ENCODE measurements at regions not wholly inside any gene's neighbourhood (a gene's known extent, or its start where the extent isn't known, plus 50 kb on each side); places are given as distances from the start of the nearest gene placed in this dataset.
A peak's percentile ranks its signal among the peaks of the same experiment; 100 is the strongest.

- Mint-ChIP-seq H3K27ac (ENCODE audit: unreplicated experiment) (no peak overlapping the region), H3K36me3 (ENCODE audit: insufficient read depth, unreplicated experiment) (no peaks in the 10 kb centered on the region), H3K4me3 (ENCODE audit: unreplicated experiment) (no peak overlapping the region), H3K9me3 (ENCODE audit: unreplicated experiment) (no peaks in the 10 kb centered on the region), H3K27me3 (ENCODE audit: insufficient read depth, unreplicated experiment) (peaks cover 22% of the 10 kb centered on the region), H3K4me1 (ENCODE audit: low read depth, unreplicated experiment) (peaks cover 8% of the 10 kb centered on the region)
- intact Hi-C loops (cut with micrococcal nuclease; ENCODE audit: unreplicated experiment), result no loop called here
- ChIA-PET POLR2A (no interaction called here), CTCF (no interaction called here)
- no peak for TF ChIP-seq CTCF (IDR thresholded peaks at IDR 0.05; ENCODE audit: insufficient read depth in 1 of 2, low read depth in 1 of 2, low read length in 1 of 2, severe bottlenecking in 1 of 2, unreplicated experiment in 1 of 2)
- H3K36me3 ChIP-seq (ENCODE audit: control insufficient read depth, insufficient read depth, low read length), result no peaks in the 10 kb centered on the region
- DNase-seq, result no peak
- no TSS peak for BruUV-seq (replicated peaks)
- no peak overlapping the region for H3K4me3 ChIP-seq (ENCODE audit: low read depth, low read length)
- no peaks in the 10 kb centered on the region for H3K9me3 ChIP-seq
- H3K27me3 ChIP-seq (replicated peaks; ENCODE audit: control insufficient read depth, insufficient read depth, low read length), result no peaks in the 10 kb centered on the region
- no peaks in the 10 kb centered on the region for H3K4me1 ChIP-seq
Measured at GRCh38 chr11:100592619-100593260, 94.3 kb upstream of the ARHGAP42 start.

- Mint-ChIP-seq H3K4me3 (ENCODE audit: unreplicated experiment) (no peak overlapping the region), H3K27me3 (ENCODE audit: insufficient read depth, unreplicated experiment) (peaks cover 19% of the 10 kb centered on the region), H3K36me3 (ENCODE audit: insufficient read depth, unreplicated experiment) (no peaks in the 10 kb centered on the region), H3K4me1 (ENCODE audit: low read depth, unreplicated experiment) (peaks cover 8% of the 10 kb centered on the region), H3K27ac (ENCODE audit: unreplicated experiment) (no peak overlapping the region), H3K9me3 (ENCODE audit: unreplicated experiment) (no peaks in the 10 kb centered on the region)
- TF ChIP-seq CTCF (IDR thresholded peaks at IDR 0.05; ENCODE audit: insufficient read depth in 1 of 2, low read depth in 1 of 2, low read length in 1 of 2, severe bottlenecking in 1 of 2, unreplicated experiment in 1 of 2), result no peak
- ChIA-PET CTCF (no interaction called here), POLR2A (no interaction called here)
- Histone ChIP-seq H3K4me3 (ENCODE audit: low read depth, low read length) (no peak overlapping the region), H3K27me3 (replicated peaks; ENCODE audit: control insufficient read depth, insufficient read depth, low read length) (no peaks in the 10 kb centered on the region), H3K36me3 (ENCODE audit: control insufficient read depth, insufficient read depth, low read length) (no peaks in the 10 kb centered on the region), H3K4me1 (no peaks in the 10 kb centered on the region), H3K9me3 (no peaks in the 10 kb centered on the region)
- no peak for DNase-seq
- intact Hi-C loops (cut with micrococcal nuclease; ENCODE audit: unreplicated experiment), result no loop called here
- no TSS peak for BruUV-seq (replicated peaks)
Measured at GRCh38 chr11:100593291-100593690, 93.8 kb upstream of the ARHGAP42 start.

- DNase-seq, result peak; percentile 27 to 55
- Mint-ChIP-seq H3K27me3 (ENCODE audit: insufficient read depth, unreplicated experiment) (peaks cover 15% of the 10 kb centered on the region), H3K4me3 (ENCODE audit: unreplicated experiment) (no peak overlapping the region), H3K27ac (ENCODE audit: unreplicated experiment) (no peak overlapping the region), H3K4me1 (ENCODE audit: low read depth, unreplicated experiment) (peaks cover 8% of the 10 kb centered on the region), H3K9me3 (ENCODE audit: unreplicated experiment) (no peaks in the 10 kb centered on the region), H3K36me3 (ENCODE audit: insufficient read depth, unreplicated experiment) (no peaks in the 10 kb centered on the region)
- CTCF ChIA-PET, result interaction anchor here (0.6 kb wide), 1 partner anchor 734 kb away, joined by 4 read pairs; no protein-coding TSS in a partner anchor
- H3K9me3 ChIP-seq, result no peaks in the 10 kb centered on the region
- no TSS peak for BruUV-seq (replicated peaks)
- H3K27me3 ChIP-seq (replicated peaks; ENCODE audit: control insufficient read depth, insufficient read depth, low read length), result no peaks in the 10 kb centered on the region
- POLR2A ChIA-PET, result no interaction called here
- H3K36me3 ChIP-seq (ENCODE audit: control insufficient read depth, insufficient read depth, low read length), result no peaks in the 10 kb centered on the region
- no peak overlapping the region for H3K4me3 ChIP-seq (ENCODE audit: low read depth, low read length)
- TF ChIP-seq CTCF (IDR thresholded peaks at IDR 0.05; ENCODE audit: insufficient read depth in 1 of 2, low read depth in 1 of 2, low read length in 1 of 2, severe bottlenecking in 1 of 2, unreplicated experiment in 1 of 2), result no peak
- intact Hi-C loops (cut with micrococcal nuclease; ENCODE audit: unreplicated experiment), result no loop called here
- no peaks in the 10 kb centered on the region for H3K4me1 ChIP-seq
Measured at GRCh38 chr11:100594320-100594719, 92.8 kb upstream of the ARHGAP42 start.
